ENCODE measurements at regions not wholly inside any gene's neighbourhood (a gene's known extent, or its start where the extent isn't known, plus 50 kb on each side); places are given as distances from the start of the nearest gene placed in this dataset.

DNA sequence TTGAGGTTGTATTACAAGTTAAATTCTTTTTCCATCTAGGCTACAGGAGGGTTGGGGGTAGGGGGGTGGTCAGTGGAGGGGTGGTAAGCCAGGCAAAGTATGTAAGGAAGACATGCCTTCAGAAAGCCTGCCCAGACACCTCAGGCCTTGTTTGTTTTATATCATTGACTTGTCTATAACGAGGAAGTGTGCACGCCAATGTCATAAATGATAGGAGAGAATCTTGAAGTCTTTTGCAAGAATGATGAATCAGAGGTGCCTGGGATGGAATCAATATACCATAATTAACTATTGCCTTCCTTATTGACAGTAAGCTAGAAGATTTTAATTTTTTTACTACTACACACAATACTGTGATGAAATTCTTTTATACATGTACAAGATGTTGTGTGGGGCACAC, 90.7 kb downstream of the SEC61B start:
- no peak overlapping the region for H4K91ac ChIP-seq (ENCODE audit: low read length)
- no peaks in the 10 kb centered on the region for H3K36me3 ChIP-seq (ENCODE audit: control insufficient read depth in 1 of 2, insufficient read depth in 2 of 2, low read depth in 1 of 2, low read length in 2 of 2)
- no peak overlapping the region for H3K27ac ChIP-seq (ENCODE audit: low read length, poor library complexity, severe bottlenecking)
- no peaks in the 10 kb centered on the region for H3K9me3 ChIP-seq (ENCODE audit: control insufficient read depth, low read length)
- H3K4me1 ChIP-seq (ENCODE audit: control insufficient read depth, insufficient read depth, low read depth, low read length), result no peaks in the 10 kb centered on the region
- no peak overlapping the region for H3K4me3 ChIP-seq (ENCODE audit: insufficient read depth in 1 of 2, low read depth in 1 of 2, low read length in 2 of 2)
- no peak overlapping the region for H3K4me2 ChIP-seq (ENCODE audit: low read length, poor library complexity, severe bottlenecking)
- no CpG with 5 or more reads among the region's 2 CpGs for WGBS
- H2BK15ac ChIP-seq (ENCODE audit: low read depth, poor library complexity, severe bottlenecking), result no peak overlapping the region
- no peak overlapping the region for H3K14ac ChIP-seq (ENCODE audit: low read length in 2 of 2)
- DNase-seq, result no peak
- no peak overlapping the region for H2AK5ac ChIP-seq (ENCODE audit: low read length, severe bottlenecking)
- H2BK5ac ChIP-seq (ENCODE audit: low read depth, low read length, poor library complexity, severe bottlenecking), result no peak overlapping the region
- no peak overlapping the region for H3K23ac ChIP-seq (ENCODE audit: low read length in 2 of 2)
- H2BK120ac ChIP-seq (ENCODE audit: low read depth, low read length), result no peak overlapping the region
- H3K9ac ChIP-seq (ENCODE audit: low read length), result no peak overlapping the region
- no peak overlapping the region for H2AFZ ChIP-seq (ENCODE audit: low read depth, low read length)
- no peak overlapping the region for H4K8ac ChIP-seq (ENCODE audit: low read length)
- H3K27me3 ChIP-seq (ENCODE audit: control insufficient read depth in 1 of 2, insufficient read depth in 1 of 2, low read length in 2 of 2), result no peaks in the 10 kb centered on the region
- H3K79me1 ChIP-seq (replicated peaks; ENCODE audit: low read length, poor library complexity, severe bottlenecking), result no peaks in the 10 kb centered on the region
- H3K4ac ChIP-seq (ENCODE audit: low read depth in 1 of 2, low read length in 2 of 2), result no peak overlapping the region
- H2BK12ac ChIP-seq (ENCODE audit: low read length in 2 of 2), result no peak overlapping the region
- H3K18ac ChIP-seq (ENCODE audit: low read depth in 1 of 2, low read length in 2 of 2), result no peak overlapping the region

DNA sequence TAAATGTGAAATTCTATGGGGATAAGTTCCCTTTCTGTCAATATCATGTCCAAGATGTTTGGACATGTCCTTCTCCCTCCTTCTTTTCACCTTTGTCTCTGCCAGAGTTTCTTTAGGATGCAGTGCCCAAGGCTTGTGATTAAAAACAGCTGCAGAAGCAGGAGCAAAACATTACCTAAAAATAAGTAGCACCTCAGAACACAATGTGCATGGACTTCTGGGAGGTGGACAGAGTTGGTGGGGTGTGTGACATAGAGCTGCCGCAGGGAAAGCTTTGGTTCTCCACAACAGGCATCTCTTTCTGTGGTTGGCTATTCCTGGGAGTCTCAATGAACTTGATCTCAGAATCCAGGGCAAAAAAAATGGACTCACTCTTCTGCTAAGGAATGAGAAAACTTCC, 97.0 kb downstream of the SEC61B start:
- Histone ChIP-seq H3K79me1 (replicated peaks; ENCODE audit: low read length, poor library complexity, severe bottlenecking) (no peaks in the 10 kb centered on the region), H2BK12ac (ENCODE audit: low read length in 2 of 2) (no peak overlapping the region), H4K8ac (ENCODE audit: low read length) (no peak overlapping the region), H3K14ac (ENCODE audit: low read length in 2 of 2) (no peak overlapping the region), H2BK120ac (ENCODE audit: low read depth, low read length) (no peak overlapping the region), H3K4me2 (ENCODE audit: low read length, poor library complexity, severe bottlenecking) (no peak overlapping the region), H3K4me3 (ENCODE audit: insufficient read depth in 1 of 2, low read depth in 1 of 2, low read length in 2 of 2) (no peak overlapping the region), H2BK5ac (ENCODE audit: low read depth, low read length, poor library complexity, severe bottlenecking) (no peak overlapping the region), H3K4ac (ENCODE audit: low read depth in 1 of 2, low read length in 2 of 2) (no peak overlapping the region), H3K9me3 (ENCODE audit: control insufficient read depth, low read length) (no peaks in the 10 kb centered on the region), H3K27me3 (ENCODE audit: control insufficient read depth in 1 of 2, insufficient read depth in 1 of 2, low read length in 2 of 2) (peaks cover 0 to 9% of the 10 kb centered on the region in 2 experiments), H2AFZ (ENCODE audit: low read depth, low read length) (no peak overlapping the region), H3K18ac (ENCODE audit: low read depth in 1 of 2, low read length in 2 of 2) (no peak overlapping the region), H4K91ac (ENCODE audit: low read length) (no peak overlapping the region), H3K23ac (ENCODE audit: low read length in 2 of 2) (no peak overlapping the region), H3K36me3 (ENCODE audit: control insufficient read depth in 1 of 2, insufficient read depth in 2 of 2, low read depth in 1 of 2, low read length in 2 of 2) (no peaks in the 10 kb centered on the region), H3K27ac (ENCODE audit: low read length, poor library complexity, severe bottlenecking) (no peak overlapping the region), H2BK15ac (ENCODE audit: low read depth, poor library complexity, severe bottlenecking) (no peak overlapping the region), H3K9ac (ENCODE audit: low read length) (no peak overlapping the region), H2AK5ac (ENCODE audit: low read length, severe bottlenecking) (no peak overlapping the region), H3K4me1 (ENCODE audit: control insufficient read depth, insufficient read depth, low read depth, low read length) (no peaks in the 10 kb centered on the region)
- no peak for DNase-seq
- WGBS, result 90% methylated on average over 1 of the region's 1 CpG

DNA sequence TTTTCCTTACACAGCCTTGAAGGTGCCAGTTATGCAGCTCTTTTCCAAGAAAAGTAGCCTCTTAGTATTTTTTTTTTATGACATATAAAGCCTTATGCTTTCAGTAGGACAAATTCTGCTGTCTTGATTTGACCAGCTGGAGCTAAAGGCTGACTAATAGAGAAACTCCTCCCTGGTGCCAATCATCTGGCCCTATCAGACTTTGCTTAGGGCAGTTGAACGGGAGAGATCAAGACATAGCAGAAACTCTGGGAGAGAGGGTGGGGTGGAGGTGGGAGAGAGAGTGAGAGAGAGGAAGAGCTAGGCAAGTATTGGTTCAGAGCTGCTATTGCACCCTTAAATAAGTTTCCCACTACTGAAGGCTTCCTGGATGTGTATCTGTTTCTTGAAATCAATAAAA, 100.2 kb downstream of the SEC61B start:
- no peak overlapping the region for H3K4me3 ChIP-seq (ENCODE audit: insufficient read depth in 1 of 2, low read depth in 1 of 2, low read length in 2 of 2)
- no peak overlapping the region for H2BK15ac ChIP-seq (ENCODE audit: low read depth, poor library complexity, severe bottlenecking)
- H2AK5ac ChIP-seq (ENCODE audit: low read length, severe bottlenecking), result no peak overlapping the region
- no peak overlapping the region for H2BK120ac ChIP-seq (ENCODE audit: low read depth, low read length)
- peak overlapping the region in 1 of 2 experiments; percentile 9 for H3K23ac ChIP-seq (ENCODE audit: low read length in 2 of 2)
- no peak overlapping the region for H3K4me2 ChIP-seq (ENCODE audit: low read length, poor library complexity, severe bottlenecking)
- H3K9me3 ChIP-seq (ENCODE audit: control insufficient read depth, low read length), result no peaks in the 10 kb centered on the region
- no peaks in the 10 kb centered on the region for H3K79me1 ChIP-seq (replicated peaks; ENCODE audit: low read length, poor library complexity, severe bottlenecking)
- H2BK12ac ChIP-seq (ENCODE audit: low read length in 2 of 2), result no peak overlapping the region
- no peaks in the 10 kb centered on the region for H3K4me1 ChIP-seq (ENCODE audit: control insufficient read depth, insufficient read depth, low read depth, low read length)
- peaks cover 0 to 13% of the 10 kb centered on the region in 2 experiments for H3K27me3 ChIP-seq (ENCODE audit: control insufficient read depth in 1 of 2, insufficient read depth in 1 of 2, low read length in 2 of 2)
- DNase-seq, result no peak
- H4K91ac ChIP-seq (ENCODE audit: low read length), result no peak overlapping the region
- no peak overlapping the region for H3K27ac ChIP-seq (ENCODE audit: low read length, poor library complexity, severe bottlenecking)
- H3K14ac ChIP-seq (ENCODE audit: low read length in 2 of 2), result no peak overlapping the region
- H4K8ac ChIP-seq (ENCODE audit: low read length), result no peak overlapping the region
- no peaks in the 10 kb centered on the region for H3K36me3 ChIP-seq (ENCODE audit: control insufficient read depth in 1 of 2, insufficient read depth in 2 of 2, low read depth in 1 of 2, low read length in 2 of 2)
- no peak overlapping the region for H3K9ac ChIP-seq (ENCODE audit: low read length)
- no peak overlapping the region for H3K18ac ChIP-seq (ENCODE audit: low read depth in 1 of 2, low read length in 2 of 2)
- H2BK5ac ChIP-seq (ENCODE audit: low read depth, low read length, poor library complexity, severe bottlenecking), result no peak overlapping the region
- no peak overlapping the region for H3K4ac ChIP-seq (ENCODE audit: low read depth in 1 of 2, low read length in 2 of 2)
- H2AFZ ChIP-seq (ENCODE audit: low read depth, low read length), result no peak overlapping the region
- 29% methylated on average over 1 of the region's 1 CpG for WGBS

DNA sequence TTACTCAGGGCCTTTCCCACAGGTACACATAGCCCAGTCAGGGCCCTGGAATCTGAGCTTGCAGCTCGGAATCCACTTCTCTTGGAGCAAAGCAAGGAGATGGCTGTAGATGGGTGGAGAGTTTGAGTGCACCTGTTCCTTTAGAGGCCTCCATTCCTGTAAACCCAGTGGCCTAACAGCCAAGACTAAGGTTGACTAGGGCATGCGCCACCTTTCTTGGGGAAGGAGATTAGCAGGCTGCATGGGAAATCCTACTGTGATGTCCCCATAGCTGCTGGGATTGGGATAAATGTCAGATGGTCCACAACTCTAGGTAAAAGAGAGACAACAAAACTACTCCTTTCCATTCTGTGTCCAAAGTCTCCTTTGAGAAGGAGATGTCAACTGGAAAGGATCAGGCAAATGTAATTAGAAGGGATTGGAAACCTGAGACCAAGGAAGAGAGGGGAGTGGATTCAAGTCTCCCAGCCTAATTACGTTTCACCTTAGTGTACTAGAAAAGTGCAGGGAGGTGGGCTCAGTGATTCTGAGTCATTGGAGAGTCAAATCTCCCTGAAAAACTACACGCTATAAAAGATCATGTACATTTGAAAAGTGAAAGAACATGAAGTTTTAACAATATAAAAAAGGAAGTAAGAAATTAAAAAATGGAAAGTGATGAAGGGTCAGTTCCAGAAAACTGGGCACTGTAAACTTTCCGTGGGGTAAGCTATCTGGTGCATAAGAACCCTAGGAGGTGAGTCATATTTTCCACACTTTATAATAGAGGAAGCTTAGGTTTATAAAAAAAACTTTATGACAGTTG, 104.2 kb downstream of the SEC61B start:
- Histone ChIP-seq H2BK120ac (ENCODE audit: low read depth, low read length) (no peak overlapping the region), H3K36me3 (ENCODE audit: control insufficient read depth in 1 of 2, insufficient read depth in 2 of 2, low read depth in 1 of 2, low read length in 2 of 2) (no peaks in the 10 kb centered on the region), H2AK5ac (ENCODE audit: low read length, severe bottlenecking) (no peak overlapping the region), H2AFZ (ENCODE audit: low read depth, low read length) (no peak overlapping the region), H3K23ac (ENCODE audit: low read length in 2 of 2) (no peak overlapping the region), H3K4me3 (ENCODE audit: insufficient read depth in 1 of 2, low read depth in 1 of 2, low read length in 2 of 2) (no peak overlapping the region), H2BK15ac (ENCODE audit: low read depth, poor library complexity, severe bottlenecking) (no peak overlapping the region), H3K18ac (ENCODE audit: low read depth in 1 of 2, low read length in 2 of 2) (no peak overlapping the region), H3K14ac (ENCODE audit: low read length in 2 of 2) (no peak overlapping the region), H3K27ac (ENCODE audit: low read length, poor library complexity, severe bottlenecking) (no peak overlapping the region), H4K8ac (ENCODE audit: low read length) (no peak overlapping the region), H3K27me3 (ENCODE audit: control insufficient read depth in 1 of 2, insufficient read depth in 1 of 2, low read length in 2 of 2) (peaks cover 0 to 12% of the 10 kb centered on the region in 2 experiments), H3K9ac (ENCODE audit: low read length) (no peak overlapping the region), H3K79me1 (replicated peaks; ENCODE audit: low read length, poor library complexity, severe bottlenecking) (no peaks in the 10 kb centered on the region), H4K91ac (ENCODE audit: low read length) (no peak overlapping the region), H2BK5ac (ENCODE audit: low read depth, low read length, poor library complexity, severe bottlenecking) (no peak overlapping the region), H3K9me3 (ENCODE audit: control insufficient read depth, low read length) (no peaks in the 10 kb centered on the region), H3K4ac (ENCODE audit: low read depth in 1 of 2, low read length in 2 of 2) (no peak overlapping the region), H3K4me1 (ENCODE audit: control insufficient read depth, insufficient read depth, low read depth, low read length) (no peaks in the 10 kb centered on the region), H2BK12ac (ENCODE audit: low read length in 2 of 2) (no peak overlapping the region), H3K4me2 (ENCODE audit: low read length, poor library complexity, severe bottlenecking) (no peak overlapping the region)
- WGBS, result 78% methylated on average over 5 of the region's 5 CpGs
- no peak for DNase-seq

All from mesenchymal stem cell (in vitro differentiated cells and primary cell).